ENCODE measurements at regions not wholly inside any gene's neighbourhood (a gene's known extent, or its start where the extent isn't known, plus 50 kb on each side); places are given as distances from the start of the nearest gene placed in this dataset.

DNA sequence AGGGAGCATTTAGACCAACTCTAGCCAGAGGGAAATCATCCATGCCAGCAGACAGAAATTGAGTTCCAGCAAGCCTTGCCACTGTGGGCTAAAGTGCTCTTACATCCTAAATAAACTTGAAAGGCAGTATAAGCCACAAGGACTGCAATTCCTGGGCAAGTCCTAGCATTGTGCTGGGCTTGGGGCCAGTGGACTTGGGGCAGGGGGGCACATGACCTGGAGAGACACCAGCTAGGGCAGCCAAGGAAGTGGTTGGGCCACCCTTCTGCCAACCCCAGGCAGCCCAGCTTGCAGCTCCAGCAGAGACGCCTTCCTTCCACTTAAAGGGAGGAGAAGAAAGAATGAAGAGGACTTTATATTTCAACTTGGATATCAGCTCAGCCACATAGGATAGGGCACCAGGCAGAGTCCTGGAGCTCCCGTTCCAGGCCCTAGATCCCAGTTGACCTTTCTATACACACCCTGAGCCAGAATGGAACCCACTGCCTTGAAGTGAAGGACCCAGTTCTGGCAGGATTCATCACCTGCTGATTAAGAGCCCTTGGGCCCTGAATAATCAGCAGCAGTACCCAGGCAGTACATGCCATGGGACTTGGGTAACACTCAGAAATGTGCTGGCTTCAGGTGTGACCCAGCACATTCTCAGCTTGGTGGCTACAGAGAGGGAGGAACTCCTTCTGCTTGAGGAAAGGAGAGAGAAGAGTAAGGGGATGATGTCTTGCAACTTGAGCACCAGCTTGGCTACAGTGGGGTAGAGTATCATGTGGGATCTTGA, 153.0 kb downstream of the GNAI1 start:
- no peak for TF ChIP-seq CTCF (IDR thresholded peaks at IDR 0.05; ENCODE audit: low read length)
- TF ChIP-seq EZH2phosphoT487 (IDR thresholded peaks at IDR 0.05; ENCODE audit: low read length), result no peak
- no peak for TF ChIP-seq EZH2 (optimal IDR thresholded peaks at IDR 0.05; ENCODE audit: low read depth, low read length)

Measured in MM.1S (cell line).